GM10266 (cell line): ENCODE measurements at regions not wholly inside any gene's neighbourhood (a gene's known extent, or its start where the extent isn't known, plus 50 kb on each side); places are given as distances from the start of the nearest gene placed in this dataset.

Experiments used
- DNase-seq: peaks from one replicate; pipeline ENCODE4 v3.0.0; 2012; ENCODE audit errors: extremely low spot score
- TF ChIP-seq, protein P1 (sequence below): IDR thresholded peaks from 2 replicates; pipeline ENCODE4 v1.5.1; 2012; ENCODE audit warnings: mild to moderate bottlenecking, low read depth; ENCODE audit not compliant: control insufficient read depth, insufficient read depth; ENCODE audit errors: missing control alignments

- TF ChIP-seq, protein P1, sequence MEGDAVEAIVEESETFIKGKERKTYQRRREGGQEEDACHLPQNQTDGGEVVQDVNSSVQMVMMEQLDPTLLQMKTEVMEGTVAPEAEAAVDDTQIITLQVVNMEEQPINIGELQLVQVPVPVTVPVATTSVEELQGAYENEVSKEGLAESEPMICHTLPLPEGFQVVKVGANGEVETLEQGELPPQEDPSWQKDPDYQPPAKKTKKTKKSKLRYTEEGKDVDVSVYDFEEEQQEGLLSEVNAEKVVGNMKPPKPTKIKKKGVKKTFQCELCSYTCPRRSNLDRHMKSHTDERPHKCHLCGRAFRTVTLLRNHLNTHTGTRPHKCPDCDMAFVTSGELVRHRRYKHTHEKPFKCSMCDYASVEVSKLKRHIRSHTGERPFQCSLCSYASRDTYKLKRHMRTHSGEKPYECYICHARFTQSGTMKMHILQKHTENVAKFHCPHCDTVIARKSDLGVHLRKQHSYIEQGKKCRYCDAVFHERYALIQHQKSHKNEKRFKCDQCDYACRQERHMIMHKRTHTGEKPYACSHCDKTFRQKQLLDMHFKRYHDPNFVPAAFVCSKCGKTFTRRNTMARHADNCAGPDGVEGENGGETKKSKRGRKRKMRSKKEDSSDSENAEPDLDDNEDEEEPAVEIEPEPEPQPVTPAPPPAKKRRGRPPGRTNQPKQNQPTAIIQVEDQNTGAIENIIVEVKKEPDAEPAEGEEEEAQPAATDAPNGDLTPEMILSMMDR, result no peak
- DNase-seq, result no peak
Observed at GRCh38 chr9:130782886-130783530, 52.0 kb upstream of the ABL1 start.

DNA sequence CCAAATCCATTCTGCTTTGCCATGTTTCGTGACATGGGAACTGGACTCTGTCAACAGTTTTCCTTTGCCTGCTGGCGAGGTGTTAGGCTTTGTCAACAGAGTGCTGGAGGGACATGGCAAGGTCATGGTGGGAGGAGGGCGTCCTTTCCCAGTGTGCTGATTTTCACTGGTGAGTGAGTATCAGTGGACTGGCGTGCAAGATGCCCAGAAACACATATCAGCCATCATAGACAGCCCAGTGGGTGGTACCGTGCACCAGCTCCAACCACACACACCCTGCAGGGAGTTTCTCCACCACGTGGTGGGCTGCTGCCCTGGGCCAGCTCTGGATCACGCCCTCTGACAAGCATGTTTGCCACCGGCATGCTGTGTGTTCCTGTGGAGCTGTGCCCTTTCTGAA lies 50.0 kb upstream of the ABL1 start:
- TF ChIP-seq, protein P1, result no peak
- no peak for DNase-seq
